ENCODE measurements at regions not wholly inside any gene's neighbourhood (a gene's known extent, or its start where the extent isn't known, plus 50 kb on each side); places are given as distances from the start of the nearest gene placed in this dataset.

DNA sequence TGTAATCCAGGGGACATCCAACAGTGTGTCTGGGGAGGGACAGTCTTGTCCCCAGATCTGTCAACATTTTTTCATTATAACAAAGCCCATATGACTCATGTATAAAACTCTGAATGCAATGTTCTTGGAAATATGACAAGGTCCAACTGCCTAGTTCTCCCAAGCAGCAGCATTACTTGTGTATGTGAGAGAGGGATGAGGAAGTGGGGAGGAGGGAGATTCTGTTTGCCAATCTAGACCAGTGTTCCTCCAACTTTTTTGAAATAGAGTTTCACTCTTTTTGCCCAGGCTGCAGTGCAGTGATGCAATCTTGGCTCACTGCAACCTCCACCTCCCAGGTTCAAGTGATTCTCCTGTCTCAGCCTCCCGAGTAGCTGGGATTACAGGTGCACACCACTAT, 394.8 kb downstream of the DHX35 start (continued):
- TF ChIP-seq, protein P1, sequence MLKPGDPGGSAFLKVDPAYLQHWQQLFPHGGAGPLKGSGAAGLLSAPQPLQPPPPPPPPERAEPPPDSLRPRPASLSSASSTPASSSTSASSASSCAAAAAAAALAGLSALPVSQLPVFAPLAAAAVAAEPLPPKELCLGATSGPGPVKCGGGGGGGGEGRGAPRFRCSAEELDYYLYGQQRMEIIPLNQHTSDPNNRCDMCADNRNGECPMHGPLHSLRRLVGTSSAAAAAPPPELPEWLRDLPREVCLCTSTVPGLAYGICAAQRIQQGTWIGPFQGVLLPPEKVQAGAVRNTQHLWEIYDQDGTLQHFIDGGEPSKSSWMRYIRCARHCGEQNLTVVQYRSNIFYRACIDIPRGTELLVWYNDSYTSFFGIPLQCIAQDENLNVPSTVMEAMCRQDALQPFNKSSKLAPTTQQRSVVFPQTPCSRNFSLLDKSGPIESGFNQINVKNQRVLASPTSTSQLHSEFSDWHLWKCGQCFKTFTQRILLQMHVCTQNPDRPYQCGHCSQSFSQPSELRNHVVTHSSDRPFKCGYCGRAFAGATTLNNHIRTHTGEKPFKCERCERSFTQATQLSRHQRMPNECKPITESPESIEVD (tag by site-specific recombination; IDR thresholded peaks at IDR 0.05), result no peak
- no peak for TF ChIP-seq TRIM28 (IDR thresholded peaks at IDR 0.05; ENCODE audit: borderline replicate concordance, low read length)
- TF ChIP-seq, protein P2, sequence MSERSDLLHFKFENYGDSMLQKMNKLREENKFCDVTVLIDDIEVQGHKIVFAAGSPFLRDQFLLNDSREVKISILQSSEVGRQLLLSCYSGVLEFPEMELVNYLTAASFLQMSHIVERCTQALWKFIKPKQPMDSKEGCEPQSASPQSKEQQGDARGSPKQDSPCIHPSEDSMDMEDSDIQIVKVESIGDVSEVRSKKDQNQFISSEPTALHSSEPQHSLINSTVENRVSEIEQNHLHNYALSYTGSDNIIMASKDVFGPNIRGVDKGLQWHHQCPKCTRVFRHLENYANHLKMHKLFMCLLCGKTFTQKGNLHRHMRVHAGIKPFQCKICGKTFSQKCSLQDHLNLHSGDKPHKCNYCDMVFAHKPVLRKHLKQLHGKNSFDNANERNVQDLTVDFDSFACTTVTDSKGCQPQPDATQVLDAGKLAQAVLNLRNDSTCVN (tag by site-specific recombination; optimal IDR thresholded peaks at IDR 0.05), result no peak
- TF ChIP-seq MZF1 (tag by site-specific recombination; IDR thresholded peaks at IDR 0.05; ENCODE audit: borderline replicate concordance), result no peak
- TF ChIP-seq ZNF302 (tag by site-specific recombination; IDR thresholded peaks at IDR 0.05; ENCODE audit: low read depth), result no peak
- TF ChIP-seq ZNF623 (tag by site-specific recombination; IDR thresholded peaks at IDR 0.05), result no peak
- TF ChIP-seq GLIS2 (tag by site-specific recombination; IDR thresholded peaks at IDR 0.05), result no peak

DNA sequence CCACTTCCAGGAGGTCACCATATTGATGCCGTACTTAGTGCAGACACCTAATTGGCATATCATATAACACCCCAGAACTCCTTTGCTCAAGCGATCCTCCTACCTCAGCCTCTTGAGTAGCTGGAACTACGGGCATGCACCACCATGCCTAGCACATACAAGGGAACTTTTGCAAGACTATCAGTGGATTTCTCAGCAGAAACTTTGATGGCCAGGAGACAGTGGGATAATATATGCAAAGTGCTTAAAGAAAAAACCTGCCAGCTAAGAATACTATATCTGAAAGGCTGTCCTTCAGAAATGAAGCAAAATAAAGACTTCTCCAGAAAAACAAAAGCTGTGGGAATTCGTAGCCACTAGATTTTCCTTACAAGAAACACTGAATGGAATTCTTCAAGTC, 387.1 kb downstream of the DHX35 start:
- ChIA-PET CTCF (no interaction called here), POLR2A (no interaction called here)
- Histone ChIP-seq H3K4me3 (ENCODE audit: low read depth, low read length) (no peak overlapping the region), H3K9me3 (ENCODE audit: control insufficient read depth, insufficient read depth, low read depth, low read length) (no peaks in the 10 kb centered on the region), H3K4me1 (ENCODE audit: control insufficient read depth, insufficient read depth, low read length) (no peaks in the 10 kb centered on the region), H3K27ac (ENCODE audit: extremely low read depth, low read depth, low read length) (no peak overlapping the region), H3K36me3 (ENCODE audit: control insufficient read depth in 2 of 2, insufficient read depth in 1 of 2, low read length in 2 of 2) (no peaks in the 10 kb centered on the region)
- TF ChIP-seq ZNF791 (tag by site-specific recombination; IDR thresholded peaks at IDR 0.05) (peak; percentile 93), ZNF341 (tag by site-specific recombination; IDR thresholded peaks at IDR 0.05; ENCODE audit: low read depth) (no peak), YY2 (tag by site-specific recombination; IDR thresholded peaks at IDR 0.05) (no peak), ZNF707 (tag by site-specific recombination; IDR thresholded peaks at IDR 0.05) (no peak), ZNF544 (tag by site-specific recombination; IDR thresholded peaks at IDR 0.05) (no peak), ZNF16 (tag by site-specific recombination; IDR thresholded peaks at IDR 0.05; ENCODE audit: low read depth) (no peak), ZEB2 (tag by site-specific recombination; IDR thresholded peaks at IDR 0.05) (no peak), ZNF529 (tag by site-specific recombination; IDR thresholded peaks at IDR 0.05; ENCODE audit: insufficient replicate concordance) (no peak), SETDB1 (IDR thresholded peaks at IDR 0.05; ENCODE audit: insufficient read length, low read length) (peak; percentile 56), ZNF560 (tag by site-specific recombination; IDR thresholded peaks at IDR 0.05; ENCODE audit: borderline replicate concordance) (no peak), ZNF777 (tag by site-specific recombination; IDR thresholded peaks at IDR 0.05; ENCODE audit: borderline replicate concordance) (no peak), GLIS2 (tag by site-specific recombination; IDR thresholded peaks at IDR 0.05) (no peak), ZNF112 (tag by site-specific recombination; IDR thresholded peaks at IDR 0.05) (no peak)

DNA sequence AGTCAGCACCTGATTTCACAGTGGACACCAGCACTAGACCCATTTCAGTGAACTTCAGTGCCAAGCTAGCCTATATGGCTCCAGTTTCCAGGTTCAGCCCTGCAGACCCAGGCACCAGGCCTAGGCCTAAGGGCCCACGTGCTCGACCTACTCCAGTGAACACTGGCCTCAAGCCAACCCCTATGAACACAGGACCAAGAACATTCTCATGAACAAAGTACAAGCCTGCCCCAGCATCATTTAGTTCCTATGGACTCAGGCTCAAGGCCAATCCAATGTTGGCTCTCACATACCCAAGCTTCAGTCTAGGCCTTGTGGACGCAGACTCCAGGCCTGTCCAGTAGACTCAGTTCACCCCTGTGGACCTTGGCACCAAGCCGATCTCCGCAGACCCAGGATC, 385.5 kb downstream of the DHX35 start:
- no peak for TF ChIP-seq ZFP37 (tag by site-specific recombination; IDR thresholded peaks at IDR 0.05)

DNA sequence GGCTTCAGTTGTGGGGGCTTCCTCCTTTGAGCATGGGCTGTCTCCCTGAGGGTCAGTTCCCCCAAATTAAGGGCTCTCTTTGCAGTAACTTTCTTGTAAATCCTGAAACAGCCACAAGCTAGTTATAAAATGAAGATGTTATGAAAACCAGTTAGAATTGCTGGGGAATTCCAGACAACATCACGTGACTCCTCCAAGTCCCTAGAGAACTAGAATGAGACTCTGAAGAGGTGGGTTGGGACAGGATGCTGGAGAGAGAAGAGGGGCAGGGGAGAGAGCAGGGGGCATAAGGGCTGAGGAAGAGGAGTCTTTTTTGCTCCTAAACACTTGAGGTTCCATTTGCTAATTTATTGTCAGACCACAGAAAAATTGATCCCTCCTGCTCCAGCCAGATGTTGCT, 380.3 kb downstream of the DHX35 start:
- POLR2A ChIA-PET, result no interaction called here
- no peak overlapping the region for H3K27ac ChIP-seq (ENCODE audit: extremely low read depth, low read depth, low read length)
- no peaks in the 10 kb centered on the region for H3K4me1 ChIP-seq (ENCODE audit: control insufficient read depth, insufficient read depth, low read length)
- no peak overlapping the region for H3K4me3 ChIP-seq (ENCODE audit: low read depth, low read length)
- no peaks in the 10 kb centered on the region for H3K36me3 ChIP-seq (ENCODE audit: control insufficient read depth in 2 of 2, insufficient read depth in 1 of 2, low read length in 2 of 2)
- CTCF ChIA-PET, result interaction anchor here (0.9 kb wide), 1 partner anchor 292 kb away, joined by 3 read pairs; no protein-coding TSS in a partner anchor
- no peaks in the 10 kb centered on the region for H3K9me3 ChIP-seq (ENCODE audit: control insufficient read depth, insufficient read depth, low read depth, low read length)
- no peak for TF ChIP-seq ZNF202 (tag by site-specific recombination; IDR thresholded peaks at IDR 0.05; ENCODE audit: borderline replicate concordance)
- no peak for TF ChIP-seq ZNF416 (tag by site-specific recombination; IDR thresholded peaks at IDR 0.05)
- TF ChIP-seq ZNF596 (tag by site-specific recombination; IDR thresholded peaks at IDR 0.05), result no peak
- no peak for TF ChIP-seq OVOL3 (tag by site-specific recombination; IDR thresholded peaks at IDR 0.05)
- TF ChIP-seq, protein P3, sequence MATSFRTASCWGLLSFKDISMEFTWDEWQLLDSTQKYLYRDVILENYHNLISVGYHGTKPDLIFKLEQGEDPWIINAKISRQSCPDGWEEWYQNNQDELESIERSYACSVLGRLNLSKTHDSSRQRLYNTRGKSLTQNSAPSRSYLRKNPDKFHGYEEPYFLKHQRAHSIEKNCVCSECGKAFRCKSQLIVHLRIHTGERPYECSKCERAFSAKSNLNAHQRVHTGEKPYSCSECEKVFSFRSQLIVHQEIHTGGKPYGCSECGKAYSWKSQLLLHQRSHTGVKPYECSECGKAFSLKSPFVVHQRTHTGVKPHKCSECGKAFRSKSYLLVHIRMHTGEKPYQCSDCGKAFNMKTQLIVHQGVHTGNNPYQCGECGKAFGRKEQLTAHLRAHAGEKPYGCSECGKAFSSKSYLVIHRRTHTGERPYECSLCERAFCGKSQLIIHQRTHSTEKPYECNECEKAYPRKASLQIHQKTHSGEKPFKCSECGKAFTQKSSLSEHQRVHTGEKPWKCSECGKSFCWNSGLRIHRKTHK (tag by site-specific recombination; IDR thresholded peaks at IDR 0.05), result no peak
- TF ChIP-seq ZNF157 (tag by site-specific recombination; IDR thresholded peaks at IDR 0.05), result no peak

More for the DNA sequence above, 385.5 kb downstream of the DHX35 start:
- H3K36me3 ChIP-seq (ENCODE audit: control insufficient read depth in 2 of 2, insufficient read depth in 1 of 2, low read length in 2 of 2), result no peaks in the 10 kb centered on the region
- ChIA-PET POLR2A (no interaction called here), CTCF (no interaction called here)
- H3K4me1 ChIP-seq (ENCODE audit: control insufficient read depth, insufficient read depth, low read length), result no peaks in the 10 kb centered on the region
- H3K27ac ChIP-seq (ENCODE audit: extremely low read depth, low read depth, low read length), result no peak overlapping the region
- H3K4me3 ChIP-seq (ENCODE audit: low read depth, low read length), result no peak overlapping the region
- no peaks in the 10 kb centered on the region for H3K9me3 ChIP-seq (ENCODE audit: control insufficient read depth, insufficient read depth, low read depth, low read length)

Measured in HEK293 (cell line).